BE2C (cell line): ENCODE measurements at regions not wholly inside any gene's neighbourhood (a gene's known extent, or its start where the extent isn't known, plus 50 kb on each side); places are given as distances from the start of the nearest gene placed in this dataset.

Source experiments
- DNase-seq: peaks from one replicate; pipeline ENCODE4 v3.0.0-alpha.2; 2020
- H3K27me3 ChIP-seq: fragments of 250-450 bp; sonication (Bioruptor Pico); 2 replicates; pipeline ENCODE4 v1.5.1; 2020; ENCODE audit warnings: mild to moderate bottlenecking
- H3K36me3 ChIP-seq: fragments of 250-450 bp; sonication (Bioruptor Pico); 2 replicates; pipeline ENCODE4 v1.5.1; 2020; ENCODE audit warnings: mild to moderate bottlenecking
- H3K4me1 ChIP-seq: fragments of 250-450 bp; sonication (Bioruptor Pico); 2 replicates; pipeline ENCODE4 v1.5.1; 2020
- H3K4me3 ChIP-seq: 2 replicates; pipeline ENCODE4 v1.5.1; 2011; ENCODE audit warnings: low read depth, low read length
- H3K9me3 ChIP-seq: fragments of 250-450 bp; sonication (Bioruptor Pico); 2 replicates; pipeline ENCODE4 v1.5.1; 2020
- CTCF ChIP-seq: IDR thresholded peaks from 2 replicates; pipeline ENCODE4 v1.5.1; 2012; ENCODE audit warnings: mild to moderate bottlenecking, low read depth, low read length

- no peaks in the 10 kb centered on the region for H3K4me1 ChIP-seq
- H3K4me3 ChIP-seq = no peak overlapping the region
- no peaks in the 10 kb centered on the region for H3K27me3 ChIP-seq
- DNase-seq = no peak
- no peaks in the 10 kb centered on the region for H3K36me3 ChIP-seq
- no peaks in the 10 kb centered on the region for H3K9me3 ChIP-seq
- no peak for TF ChIP-seq CTCF
Observed at GRCh38 chr15:57780471-57780870, 74.0 kb downstream of the POLR2M start.

GRCh38 chr15:57782731-57783130, 76.2 kb downstream of the POLR2M start:
- TF ChIP-seq CTCF = no peak
- no peaks in the 10 kb centered on the region for H3K4me1 ChIP-seq
- DNase-seq = no peak
- H3K27me3 ChIP-seq = no peaks in the 10 kb centered on the region
- no peaks in the 10 kb centered on the region for H3K9me3 ChIP-seq
- H3K4me3 ChIP-seq = no peak overlapping the region
- H3K36me3 ChIP-seq = no peaks in the 10 kb centered on the region

- TF ChIP-seq CTCF = no peak
- DNase-seq = no peak
- no peak overlapping the region for H3K4me3 ChIP-seq
- H3K9me3 ChIP-seq = no peaks in the 10 kb centered on the region
- H3K27me3 ChIP-seq = no peaks in the 10 kb centered on the region
- no peaks in the 10 kb centered on the region for H3K4me1 ChIP-seq
- H3K36me3 ChIP-seq = no peaks in the 10 kb centered on the region
Observed at GRCh38 chr15:57784081-57784511, 77.6 kb downstream of the POLR2M start.

GRCh38 chr15:57785039-57785438, 78.5 kb downstream of the POLR2M start:
- no peaks in the 10 kb centered on the region for H3K36me3 ChIP-seq
- DNase-seq = no peak
- no peaks in the 10 kb centered on the region for H3K4me1 ChIP-seq
- H3K9me3 ChIP-seq = no peaks in the 10 kb centered on the region
- no peak overlapping the region for H3K4me3 ChIP-seq
- no peaks in the 10 kb centered on the region for H3K27me3 ChIP-seq
- TF ChIP-seq CTCF = no peak

GRCh38 chr15:57785959-57786358, 79.4 kb downstream of the POLR2M start:
- H3K4me3 ChIP-seq = no peak overlapping the region
- H3K36me3 ChIP-seq = no peaks in the 10 kb centered on the region
- no peak for TF ChIP-seq CTCF
- H3K9me3 ChIP-seq = no peaks in the 10 kb centered on the region
- H3K4me1 ChIP-seq = no peaks in the 10 kb centered on the region
- DNase-seq = no peak
- H3K27me3 ChIP-seq = no peaks in the 10 kb centered on the region

- Histone ChIP-seq H3K27me3 (no peaks in the 10 kb centered on the region), H3K36me3 (no peaks in the 10 kb centered on the region), H3K9me3 (no peaks in the 10 kb centered on the region), H3K4me3 (no peak overlapping the region), H3K4me1 (no peaks in the 10 kb centered on the region)
- no peak for DNase-seq
- TF ChIP-seq CTCF = no peak
Observed at GRCh38 chr15:57789225-57789624, 82.7 kb downstream of the POLR2M start.
